Keratinocyte (primary cell): ENCODE measurements at regions not wholly inside any gene's neighbourhood (a gene's known extent, or its start where the extent isn't known, plus 50 kb on each side); places are given as distances from the start of the nearest gene placed in this dataset.

Source experiments
- DNase-seq: peaks from one replicate; pipeline ENCODE4 v3.0.0-alpha.2; 2011; ENCODE audit warnings: low read depth, missing footprints, low spot score
- FAIRE-seq: peaks from 2 replicates; lab custom pipeline; 2011; peaks lifted over from hg19 to GRCh38; lab: Jason Lieb, UNC
- H2AFZ ChIP-seq: 2 replicates; pipeline ENCODE4 v1.6.0; 2012; ENCODE audit warnings: low read length, control low read depth, inconsistent platforms; ENCODE audit not compliant: control insufficient read depth
- H3K27ac ChIP-seq: 2 replicates; pipeline ENCODE4 v1.5.1; 2011; ENCODE audit warnings: low read length; ENCODE audit not compliant: control insufficient read depth, insufficient read depth
- H3K27me3 ChIP-seq: 3 replicates; pipeline ENCODE4 v1.6.0; 2011; ENCODE audit warnings: low read length; ENCODE audit not compliant: control insufficient read depth, insufficient read depth; ENCODE audit errors: extremely low read depth
- H3K36me3 ChIP-seq, 2 experiments: 2 replicates in 1 of 2; 3 replicates in 1 of 2; pipeline ENCODE4 v1.5.1; 2011; ENCODE audit warnings: low read length in 2 of 2, mild to moderate bottlenecking in 1 of 2; ENCODE audit not compliant: control insufficient read depth in 2 of 2, insufficient read depth in 2 of 2; ENCODE audit errors: extremely low read depth in 1 of 2
- H3K4me1 ChIP-seq: 3 replicates; pipeline ENCODE4 v1.5.1; 2011; ENCODE audit warnings: low read length; ENCODE audit not compliant: control insufficient read depth, insufficient read depth; ENCODE audit errors: extremely low read depth
- H3K4me2 ChIP-seq: 3 replicates; pipeline ENCODE4 v1.6.0; 2011; ENCODE audit warnings: low read depth, low read length; ENCODE audit not compliant: control insufficient read depth, insufficient read depth; ENCODE audit errors: extremely low read depth
- H3K4me3 ChIP-seq, 3 experiments: fragments of 200-600 bp in 1 of 3; sonication (generic) in 1 of 3; 2 replicates in 2 of 3; 3 replicates in 1 of 3; pipeline ENCODE4 v1.5.1; 2011 to 2016; ENCODE audit warnings: low read length in 3 of 3, mild to moderate bottlenecking in 3 of 3, control low read depth in 2 of 3, inconsistent platforms in 1 of 3, low read depth in 1 of 3, mixed read lengths in 1 of 3, mixed run types in 1 of 3, moderate library complexity in 1 of 3; ENCODE audit not compliant: control insufficient read depth in 2 of 3, insufficient read depth in 2 of 3; ENCODE audit errors: extremely low read depth in 1 of 3
- H3K79me2 ChIP-seq: 2 replicates; pipeline ENCODE4 v1.6.0; 2012; ENCODE audit warnings: low read length; ENCODE audit not compliant: control insufficient read depth, insufficient read depth
- H3K9ac ChIP-seq: 3 replicates; pipeline ENCODE4 v1.6.0; 2011; ENCODE audit warnings: low read length; ENCODE audit not compliant: control insufficient read depth, insufficient read depth; ENCODE audit errors: extremely low read depth
- H3K9me1 ChIP-seq: 3 replicates; pipeline ENCODE4 v1.6.0; 2011; ENCODE audit warnings: low read length; ENCODE audit not compliant: control insufficient read depth, insufficient read depth; ENCODE audit errors: extremely low read depth
- H3K9me3 ChIP-seq: 2 replicates; pipeline ENCODE4 v1.5.1; 2012; ENCODE audit warnings: low read depth, low read length; ENCODE audit not compliant: control insufficient read depth
- H4K20me1 ChIP-seq: 3 replicates; pipeline ENCODE4 v1.6.0; 2011; ENCODE audit warnings: low read length; ENCODE audit not compliant: control insufficient read depth, insufficient read depth; ENCODE audit errors: extremely low read depth
- EZH2 ChIP-seq: IDR thresholded peaks from one replicate; pipeline ENCODE4 v1.6.1; 2012; ENCODE audit warnings: inconsistent platforms, mild to moderate bottlenecking, low read length, moderate library complexity
- dilution Hi-C: fragments of 300-500 bp; cut with MboI; formaldehyde crosslinking; loops from one replicate; pipeline ENCODE4 v1.7.0; 2020; ENCODE audit warnings: low sequenced_read_pairs; ENCODE audit not compliant: extremely low pct_ligation_motif_present
- TF ChIP-seq, protein P1 (sequence below), 3 experiments: IDR thresholded peaks in 1 of 3; conservative IDR thresholded peaks in 1 of 3; optimal IDR thresholded peaks in 1 of 3; 2 replicates in 2 of 3; 3 replicates in 1 of 3; pipeline versions ENCODE3 to v1.5.1; 2011; ENCODE audit warnings: low read length in 3 of 3, mild to moderate bottlenecking in 3 of 3, moderate library complexity in 2 of 3, control low read depth in 1 of 3, inconsistent platforms in 1 of 3; ENCODE audit not compliant: insufficient read depth in 2 of 3; ENCODE audit errors: extremely low read depth in 1 of 3

DNA sequence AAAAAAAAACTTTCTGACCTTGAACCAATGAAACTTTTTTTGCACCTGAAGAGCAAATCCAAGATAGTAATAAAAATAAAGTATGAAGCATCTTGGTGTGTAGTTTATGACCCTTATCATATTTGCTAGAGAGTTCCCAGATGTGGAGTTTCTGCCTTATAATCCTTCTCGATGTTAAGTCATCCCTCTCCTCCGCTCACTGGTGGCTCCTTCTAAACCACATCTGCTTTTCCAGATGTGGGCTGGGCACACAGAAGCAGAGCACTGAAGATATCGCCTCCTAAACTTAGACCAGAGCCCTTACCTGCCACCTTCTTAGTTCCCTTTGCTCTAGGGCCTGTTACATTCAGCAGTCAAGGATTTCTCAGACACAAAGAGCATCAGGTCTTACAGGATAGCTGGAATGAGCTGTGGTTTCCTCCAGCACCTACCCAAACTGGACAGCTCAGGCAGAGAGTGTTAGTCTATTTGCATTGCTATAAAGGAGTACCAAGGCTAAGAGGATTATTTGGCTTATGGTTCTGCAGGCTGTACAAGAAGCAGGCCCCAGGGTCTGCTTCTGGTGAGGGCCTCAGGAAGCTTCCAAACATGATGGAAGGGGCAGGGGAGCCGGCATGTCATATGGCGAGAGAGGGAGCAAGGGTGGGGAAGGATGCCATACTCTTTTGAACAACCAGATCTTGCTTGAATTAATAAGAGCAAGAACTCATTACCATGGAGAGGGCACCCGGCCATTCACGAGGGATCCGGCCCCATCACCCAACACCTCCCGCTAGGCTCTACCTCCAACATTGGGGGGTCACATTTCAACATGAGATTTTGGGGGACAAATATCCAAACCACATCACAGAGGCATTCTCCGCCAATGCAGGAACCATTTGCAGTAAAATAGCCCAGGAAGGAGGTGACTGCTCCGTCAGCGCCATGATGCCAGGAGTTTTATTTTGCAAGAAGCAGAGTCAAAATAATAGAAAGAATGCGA is 75.6 kb upstream of the HELT start:
- Histone ChIP-seq H3K9ac (no peak overlapping the region), H3K27me3 (no peaks in the 10 kb centered on the region), H3K4me1 (no peaks in the 10 kb centered on the region), H3K27ac (no peak overlapping the region), H3K9me3 (no peaks in the 10 kb centered on the region), H3K4me2 (no peak overlapping the region), H3K9me1 (no peaks in the 10 kb centered on the region), H3K36me3 (no peaks in the 10 kb centered on the region), H4K20me1 (no peaks in the 10 kb centered on the region), H3K79me2 (no peaks in the 10 kb centered on the region), H2AFZ (no peak overlapping the region), H3K4me3 (no peak overlapping the region)
- DNase-seq (no peak), FAIRE-seq (no peak)
- no peak for TF ChIP-seq EZH2
- TF ChIP-seq, protein P1, sequence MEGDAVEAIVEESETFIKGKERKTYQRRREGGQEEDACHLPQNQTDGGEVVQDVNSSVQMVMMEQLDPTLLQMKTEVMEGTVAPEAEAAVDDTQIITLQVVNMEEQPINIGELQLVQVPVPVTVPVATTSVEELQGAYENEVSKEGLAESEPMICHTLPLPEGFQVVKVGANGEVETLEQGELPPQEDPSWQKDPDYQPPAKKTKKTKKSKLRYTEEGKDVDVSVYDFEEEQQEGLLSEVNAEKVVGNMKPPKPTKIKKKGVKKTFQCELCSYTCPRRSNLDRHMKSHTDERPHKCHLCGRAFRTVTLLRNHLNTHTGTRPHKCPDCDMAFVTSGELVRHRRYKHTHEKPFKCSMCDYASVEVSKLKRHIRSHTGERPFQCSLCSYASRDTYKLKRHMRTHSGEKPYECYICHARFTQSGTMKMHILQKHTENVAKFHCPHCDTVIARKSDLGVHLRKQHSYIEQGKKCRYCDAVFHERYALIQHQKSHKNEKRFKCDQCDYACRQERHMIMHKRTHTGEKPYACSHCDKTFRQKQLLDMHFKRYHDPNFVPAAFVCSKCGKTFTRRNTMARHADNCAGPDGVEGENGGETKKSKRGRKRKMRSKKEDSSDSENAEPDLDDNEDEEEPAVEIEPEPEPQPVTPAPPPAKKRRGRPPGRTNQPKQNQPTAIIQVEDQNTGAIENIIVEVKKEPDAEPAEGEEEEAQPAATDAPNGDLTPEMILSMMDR (optimal IDR thresholded peaks at IDR 0.05 in 1 of 3, IDR thresholded peaks at IDR 0.05 in 1 of 3, conservative IDR thresholded peaks at IDR 0.05 in 1 of 3; ENCODE audit: extremely low read depth in 1 of 3, insufficient read depth in 2 of 3, low read length in 3 of 3), result no peak
- dilution Hi-C loops, result no loop called here

- Histone ChIP-seq H3K79me2 (no peaks in the 10 kb centered on the region), H3K27me3 (peaks cover 5% of the 10 kb centered on the region), H3K4me3 (no peak overlapping the region), H3K27ac (no peak overlapping the region), H2AFZ (no peak overlapping the region), H3K36me3 (no peaks in the 10 kb centered on the region), H3K4me1 (peaks cover 2% of the 10 kb centered on the region), H3K9ac (no peak overlapping the region), H3K4me2 (no peak overlapping the region), H3K9me1 (no peaks in the 10 kb centered on the region), H3K9me3 (no peaks in the 10 kb centered on the region), H4K20me1 (no peaks in the 10 kb centered on the region)
- TF ChIP-seq EZH2, result no peak
- TF ChIP-seq, protein P1 (optimal IDR thresholded peaks at IDR 0.05 in 1 of 3, IDR thresholded peaks at IDR 0.05 in 1 of 3, conservative IDR thresholded peaks at IDR 0.05 in 1 of 3; ENCODE audit: extremely low read depth in 1 of 3, insufficient read depth in 2 of 3, low read length in 3 of 3), result no peak
- dilution Hi-C loops, result loop anchor here (5.0 kb wide), 1 partner anchor 37 kb away; no protein-coding TSS in a partner anchor
- FAIRE-seq (no peak), DNase-seq (no peak)
Observed at GRCh38 chr4:184949020-184949419, 69.3 kb upstream of the HELT start.
